ENCODE measurements at regions not wholly inside any gene's neighbourhood (a gene's known extent, or its start where the extent isn't known, plus 50 kb on each side); places are given as distances from the start of the nearest gene placed in this dataset.
"Not testable (repeated sequence)": the region's sequence is repeated elsewhere in the genome, so short reads cannot be mapped to it uniquely, and the experiment has no call there.

- H3K4me1 ChIP-seq: no peaks in the 10 kb centered on the region
- H3K27ac ChIP-seq: no peak overlapping the region
- no peaks in the 10 kb centered on the region for H3K27me3 ChIP-seq (ENCODE audit: control insufficient read depth, insufficient read depth, low read length)
- no peak overlapping the region for H3K9ac ChIP-seq
- TF ChIP-seq CTCF (IDR thresholded peaks at IDR 0.05): no peak
- H3K4me2 ChIP-seq (ENCODE audit: low read length): no peak overlapping the region
- no peak overlapping the region for H3K4me3 ChIP-seq (ENCODE audit: low read depth, low read length)
- H3K9me3 ChIP-seq (ENCODE audit: control insufficient read depth, low read length): no peaks in the 10 kb centered on the region
- no peaks in the 10 kb centered on the region for H3K36me3 ChIP-seq (ENCODE audit: control insufficient read depth, insufficient read depth, low read length)
- H3K79me2 ChIP-seq: no peaks in the 10 kb centered on the region
- H2AFZ ChIP-seq: no peak overlapping the region
Observed at GRCh38 chr4:9679704-9680478, 101.5 kb upstream of the DRD5 start.

DNA sequence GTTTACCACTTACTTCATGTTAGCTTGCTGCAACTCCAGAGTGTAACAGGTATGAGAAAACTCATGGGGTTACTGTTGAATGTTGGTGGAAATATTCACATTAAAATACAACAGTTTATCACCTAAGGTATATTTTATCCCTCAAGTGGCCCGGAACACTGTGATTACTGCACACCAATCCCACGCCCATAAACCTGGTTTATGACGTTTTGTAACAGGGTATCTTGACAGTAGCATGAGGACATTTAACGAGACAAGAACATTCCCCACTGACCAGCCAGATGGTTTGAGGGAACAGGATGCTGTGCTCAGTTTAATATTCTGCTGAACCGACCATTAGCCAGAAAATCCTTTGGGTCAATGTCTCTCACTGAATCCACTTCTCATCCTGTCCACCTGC lies 98.3 kb upstream of the DRD5 start:
- not testable (repeated sequence) for H3K4me1 ChIP-seq; H3K4me3 ChIP-seq (ENCODE audit: low read depth, low read length); H3K9me3 ChIP-seq (ENCODE audit: control insufficient read depth, low read length); H3K79me2 ChIP-seq; H3K27ac ChIP-seq; H3K27me3 ChIP-seq (ENCODE audit: control insufficient read depth, insufficient read depth, low read length); H2AFZ ChIP-seq; H3K9ac ChIP-seq; H3K4me2 ChIP-seq (ENCODE audit: low read length); H3K36me3 ChIP-seq (ENCODE audit: control insufficient read depth, insufficient read depth, low read length)

- not testable (repeated sequence) for H3K9me3 ChIP-seq (ENCODE audit: control insufficient read depth, low read length); H3K4me2 ChIP-seq (ENCODE audit: low read length); H3K4me1 ChIP-seq; H3K4me3 ChIP-seq (ENCODE audit: low read depth, low read length); H3K79me2 ChIP-seq; H3K27me3 ChIP-seq (ENCODE audit: control insufficient read depth, insufficient read depth, low read length); H3K27ac ChIP-seq; H2AFZ ChIP-seq; H3K9ac ChIP-seq; H3K36me3 ChIP-seq (ENCODE audit: control insufficient read depth, insufficient read depth, low read length)
Observed at GRCh38 chr4:9685016-9685415, 96.4 kb upstream of the DRD5 start.

- H3K27me3 ChIP-seq (ENCODE audit: control insufficient read depth, insufficient read depth, low read length): no peaks in the 10 kb centered on the region
- H2AFZ ChIP-seq: no peak overlapping the region
- H3K27ac ChIP-seq: no peak overlapping the region
- no peak for TF ChIP-seq CTCF (IDR thresholded peaks at IDR 0.05)
- H3K9ac ChIP-seq: no peak overlapping the region
- H3K4me1 ChIP-seq: no peaks in the 10 kb centered on the region
- H3K4me2 ChIP-seq (ENCODE audit: low read length): no peak overlapping the region
- H3K4me3 ChIP-seq (ENCODE audit: low read depth, low read length): no peak overlapping the region
- H3K79me2 ChIP-seq: no peaks in the 10 kb centered on the region
- no peaks in the 10 kb centered on the region for H3K36me3 ChIP-seq (ENCODE audit: control insufficient read depth, insufficient read depth, low read length)
- H3K9me3 ChIP-seq (ENCODE audit: control insufficient read depth, low read length): no peaks in the 10 kb centered on the region
Observed at GRCh38 chr4:9685692-9686091, 95.7 kb upstream of the DRD5 start.

- not testable (repeated sequence) for H3K4me1 ChIP-seq
Observed at GRCh38 chr4:9690636-9691237, 90.7 kb upstream of the DRD5 start.

GRCh38 chr4:9691238-9692065 lies 90.0 kb upstream of the DRD5 start:
- no peak for TF ChIP-seq CTCF (IDR thresholded peaks at IDR 0.05)
- no peaks in the 10 kb centered on the region for H3K79me2 ChIP-seq
- no peaks in the 10 kb centered on the region for H3K36me3 ChIP-seq (ENCODE audit: control insufficient read depth, insufficient read depth, low read length)
- H3K27ac ChIP-seq: peak overlapping the region; percentile 62
- peak overlapping the region; percentile 92 for H2AFZ ChIP-seq
- no peaks in the 10 kb centered on the region for H3K27me3 ChIP-seq (ENCODE audit: control insufficient read depth, insufficient read depth, low read length)
- no peaks in the 10 kb centered on the region for H3K4me1 ChIP-seq
- H3K4me2 ChIP-seq (ENCODE audit: low read length): peak overlapping the region; percentile 71
- H3K9me3 ChIP-seq (ENCODE audit: control insufficient read depth, low read length): no peaks in the 10 kb centered on the region
- peak overlapping the region; percentile 83 for H3K4me3 ChIP-seq (ENCODE audit: low read depth, low read length)
- H3K9ac ChIP-seq: no peak overlapping the region

More at GRCh38 chr4:9690636-9691237, 90.7 kb upstream of the DRD5 start:
- peak overlapping the region; percentile 62 for H3K27ac ChIP-seq
- not testable (repeated sequence) for H3K36me3 ChIP-seq (ENCODE audit: control insufficient read depth, insufficient read depth, low read length); H3K27me3 ChIP-seq (ENCODE audit: control insufficient read depth, insufficient read depth, low read length); H3K9ac ChIP-seq; H3K9me3 ChIP-seq (ENCODE audit: control insufficient read depth, low read length); H3K79me2 ChIP-seq
- peak overlapping the region; percentile 92 for H2AFZ ChIP-seq
- H3K4me2 ChIP-seq (ENCODE audit: low read length): peak overlapping the region; percentile 71
- H3K4me3 ChIP-seq (ENCODE audit: low read depth, low read length): peak overlapping the region; percentile 83

GRCh38 chr4:9692791-9693491 lies 88.5 kb upstream of the DRD5 start:
- H2AFZ ChIP-seq; H3K27me3 ChIP-seq (ENCODE audit: control insufficient read depth, insufficient read depth, low read length); H3K4me3 ChIP-seq (ENCODE audit: low read depth, low read length); H3K9ac ChIP-seq; H3K9me3 ChIP-seq (ENCODE audit: control insufficient read depth, low read length); H3K4me2 ChIP-seq (ENCODE audit: low read length); H3K79me2 ChIP-seq; H3K4me1 ChIP-seq; H3K27ac ChIP-seq; H3K36me3 ChIP-seq (ENCODE audit: control insufficient read depth, insufficient read depth, low read length): not testable (repeated sequence)

DNA sequence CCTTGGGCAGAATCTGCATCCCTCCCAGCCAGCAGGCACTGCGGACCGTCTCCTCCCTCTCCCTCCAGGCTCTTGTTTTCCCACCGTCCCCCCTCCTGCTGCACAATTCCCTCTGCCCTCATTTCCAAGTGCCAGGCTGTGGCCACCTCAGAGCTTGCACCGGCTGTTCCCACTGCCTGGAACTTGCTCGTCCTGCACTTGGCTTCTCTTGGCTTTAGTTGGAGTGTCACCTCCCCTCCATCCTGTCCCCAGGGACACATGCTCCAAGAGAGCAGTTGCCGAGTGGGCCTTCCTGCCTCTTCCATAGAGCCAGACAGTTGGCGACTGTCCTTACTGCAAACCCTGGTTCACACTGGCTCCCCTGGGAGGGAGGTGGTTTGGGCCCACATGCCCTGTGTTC lies 87.0 kb upstream of the DRD5 start:
- H3K36me3 ChIP-seq (ENCODE audit: control insufficient read depth, insufficient read depth, low read length); H3K4me3 ChIP-seq (ENCODE audit: low read depth, low read length); H3K9ac ChIP-seq; H2AFZ ChIP-seq; H3K79me2 ChIP-seq; H3K9me3 ChIP-seq (ENCODE audit: control insufficient read depth, low read length); H3K27me3 ChIP-seq (ENCODE audit: control insufficient read depth, insufficient read depth, low read length); H3K4me2 ChIP-seq (ENCODE audit: low read length); H3K27ac ChIP-seq; H3K4me1 ChIP-seq: not testable (repeated sequence)
